Liver (tissue), 8 donors: ENCODE measurements at regions not wholly inside any gene's neighbourhood (a gene's known extent, or its start where the extent isn't known, plus 50 kb on each side); places are given as distances from the start of the nearest gene placed in this dataset.

Experiments used
- DNase-seq: peaks from one replicate; pipeline ENCODE4 v3.0.0-alpha.2; 2017; ENCODE audit warnings: low spot score
- H3K27ac ChIP-seq, 2 donors: one replicate each; pipeline ENCODE4 v1.7.0; 2013; ENCODE audit warnings: inconsistent platforms in 2 of 2, low read length in 2 of 2, control low read depth in 1 of 2, low read depth in 1 of 2, mild to moderate bottlenecking in 1 of 2
- H3K27me3 ChIP-seq, 4 donors: one replicate each; pipeline versions ENCODE4 v1.6.1 to v1.7.0; 2013; ENCODE audit warnings: low read length in 3 of 4, inconsistent platforms in 1 of 4, mild to moderate bottlenecking in 1 of 4, moderate library complexity in 1 of 4; ENCODE audit not compliant: control insufficient read depth in 4 of 4, insufficient read depth in 4 of 4
- H3K36me3 ChIP-seq, 4 donors: one replicate each; pipeline versions ENCODE4 v1.6.1 to v1.7.0; 2013; ENCODE audit warnings: low read length in 3 of 4, mild to moderate bottlenecking in 3 of 4, low read depth in 1 of 4, moderate library complexity in 1 of 4; ENCODE audit not compliant: control insufficient read depth in 4 of 4, insufficient read depth in 3 of 4
- H3K4me1 ChIP-seq, 4 donors: one replicate each; pipeline versions ENCODE4 v1.6.1 to v1.7.0; 2013; ENCODE audit warnings: low read length in 3 of 4, mild to moderate bottlenecking in 3 of 4, moderate library complexity in 1 of 4; ENCODE audit not compliant: control insufficient read depth in 4 of 4, insufficient read depth in 4 of 4
- H3K4me3 ChIP-seq, 3 donors: one replicate each; pipeline versions ENCODE4 v1.6.1 to v1.7.0; 2013; ENCODE audit warnings: low read length in 3 of 3, control low read depth in 1 of 3, low read depth in 1 of 3, mild to moderate bottlenecking in 1 of 3
- H3K9ac ChIP-seq, 2 donors: one replicate each; pipeline ENCODE4 v1.7.0; 2013; ENCODE audit warnings: low read length in 2 of 2, mild to moderate bottlenecking in 2 of 2, moderate library complexity in 2 of 2, control low read depth in 1 of 2, low read depth in 1 of 2
- H3K9me3 ChIP-seq, 4 donors: one replicate each; pipeline versions ENCODE4 v1.6.1 to v1.7.0; 2013; ENCODE audit warnings: low read length in 3 of 4; ENCODE audit not compliant: control insufficient read depth in 4 of 4
- ATF3 ChIP-seq: IDR thresholded peaks from 2 replicates; pipeline ENCODE4 v1.6.1; 2016; ENCODE audit warnings: antibody characterized with exemption
- CTCF ChIP-seq: fragments of 150-350 bp; IDR thresholded peaks from 2 replicates; pipeline ENCODE4 v1.5.1; 2017; ENCODE audit warnings: improper control_type of control experiment, low read depth, low read length; ENCODE audit not compliant: missing input control
- EGR1 ChIP-seq, 2 donors: IDR thresholded peaks; 2 replicates each; pipeline ENCODE4 v1.6.1; 2016 to 2018; ENCODE audit warnings: antibody characterized with exemption in 2 of 2, low read depth in 2 of 2
- FOXA1 ChIP-seq: IDR thresholded peaks from 2 replicates; pipeline ENCODE4 v1.6.1; 2016; ENCODE audit warnings: antibody characterized with exemption
- FOXA2 ChIP-seq: IDR thresholded peaks from 2 replicates; pipeline ENCODE4 v1.6.1; 2016; ENCODE audit warnings: antibody characterized with exemption
- GABPA ChIP-seq, 2 donors: IDR thresholded peaks in 1 of 2; conservative IDR thresholded peaks in 1 of 2; 2 replicates each; pipeline ENCODE4 v1.6.1; 2016; ENCODE audit warnings: antibody characterized with exemption in 2 of 2, mild to moderate bottlenecking in 1 of 2, moderate library complexity in 1 of 2
- HNF4A ChIP-seq, 2 donors: conservative IDR thresholded peaks; 2 replicates each; pipeline ENCODE4 v1.6.1; 2016; ENCODE audit warnings: antibody characterized with exemption in 2 of 2, mild to moderate bottlenecking in 2 of 2
- HNF4G ChIP-seq: IDR thresholded peaks from 2 replicates; pipeline ENCODE4 v1.6.1; 2016; ENCODE audit warnings: antibody characterized with exemption
- JUND ChIP-seq, 2 donors: IDR thresholded peaks; 2 replicates each; pipeline ENCODE4 v1.6.1; 2016; ENCODE audit warnings: antibody characterized with exemption in 2 of 2
- MAX ChIP-seq: IDR thresholded peaks from 2 replicates; pipeline ENCODE4 v1.6.1; 2016; ENCODE audit warnings: antibody characterized with exemption
- NR2F2 ChIP-seq: IDR thresholded peaks from 2 replicates; pipeline ENCODE4 v1.6.1; 2016; ENCODE audit warnings: antibody characterized with exemption
- RAD21 ChIP-seq, 2 donors: IDR thresholded peaks; 2 replicates each; pipeline ENCODE4 v1.6.1; 2016; ENCODE audit warnings: antibody characterized with exemption in 2 of 2, mild to moderate bottlenecking in 2 of 2
- RXRA ChIP-seq, 2 donors: IDR thresholded peaks; 2 replicates each; pipeline ENCODE4 v1.6.1; 2017 to 2018; ENCODE audit warnings: antibody characterized with exemption in 2 of 2, mild to moderate bottlenecking in 1 of 2
- SP1 ChIP-seq: IDR thresholded peaks from 2 replicates; pipeline ENCODE4 v1.6.1; 2018; ENCODE audit warnings: antibody characterized with exemption, mild to moderate bottlenecking
- TAF1 ChIP-seq: conservative IDR thresholded peaks from 2 replicates; pipeline ENCODE4 v1.6.1; 2016; ENCODE audit warnings: antibody characterized with exemption, mild to moderate bottlenecking
- YY1 ChIP-seq: IDR thresholded peaks from 2 replicates; pipeline ENCODE4 v1.6.1; 2016; ENCODE audit warnings: antibody characterized with exemption, mild to moderate bottlenecking
- WGBS: extraction: QIAGEN DNeasy Blood & Tissue Kit; methylation state at CpG from one replicate; pipeline ENCODE4 v1.1.7; 2013; 5-methylcytosine and 5-hydroxymethylcytosine counted together
- TF ChIP-seq, protein P1 (sequence below): IDR thresholded peaks from 2 replicates; pipeline ENCODE4 v1.6.1; 2016; ENCODE audit warnings: antibody characterized with exemption
- TF ChIP-seq, protein P2 (sequence below): IDR thresholded peaks from 2 replicates; pipeline ENCODE4 v1.6.1; 2016; ENCODE audit warnings: antibody characterized with exemption, mild to moderate bottlenecking
- donor health status: healthy.
- donor health status: healthy.
- donor health status: healthy.
- donor health status: healthy.
- donor health status: healthy.

- Histone ChIP-seq H3K4me3 (no peak overlapping the region), H3K4me1 (no peaks in the 10 kb centered on the region), H3K27me3 (no peaks in the 10 kb centered on the region), H3K36me3 (no peaks in the 10 kb centered on the region), H3K9ac (no peak overlapping the region), H3K9me3 (no peaks in the 10 kb centered on the region), H3K27ac (no peak overlapping the region)
- no peak for TF ChIP-seq YY1
- TF ChIP-seq ATF3 = no peak
- no peak for TF ChIP-seq NR2F2
- no peak for TF ChIP-seq HNF4A (conservative IDR thresholded peaks at IDR 0.05)
- TF ChIP-seq, protein P1, sequence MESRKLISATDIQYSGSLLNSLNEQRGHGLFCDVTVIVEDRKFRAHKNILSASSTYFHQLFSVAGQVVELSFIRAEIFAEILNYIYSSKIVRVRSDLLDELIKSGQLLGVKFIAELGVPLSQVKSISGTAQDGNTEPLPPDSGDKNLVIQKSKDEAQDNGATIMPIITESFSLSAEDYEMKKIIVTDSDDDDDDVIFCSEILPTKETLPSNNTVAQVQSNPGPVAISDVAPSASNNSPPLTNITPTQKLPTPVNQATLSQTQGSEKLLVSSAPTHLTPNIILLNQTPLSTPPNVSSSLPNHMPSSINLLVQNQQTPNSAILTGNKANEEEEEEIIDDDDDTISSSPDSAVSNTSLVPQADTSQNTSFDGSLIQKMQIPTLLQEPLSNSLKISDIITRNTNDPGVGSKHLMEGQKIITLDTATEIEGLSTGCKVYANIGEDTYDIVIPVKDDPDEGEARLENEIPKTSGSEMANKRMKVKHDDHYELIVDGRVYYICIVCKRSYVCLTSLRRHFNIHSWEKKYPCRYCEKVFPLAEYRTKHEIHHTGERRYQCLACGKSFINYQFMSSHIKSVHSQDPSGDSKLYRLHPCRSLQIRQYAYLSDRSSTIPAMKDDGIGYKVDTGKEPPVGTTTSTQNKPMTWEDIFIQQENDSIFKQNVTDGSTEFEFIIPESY = no peak
- no peak for TF ChIP-seq FOXA2
- no peak for TF ChIP-seq TAF1
- TF ChIP-seq CTCF = no peak
- TF ChIP-seq FOXA1 = no peak
- no peak for TF ChIP-seq RXRA (IDR thresholded peaks at IDR 0.05)
- TF ChIP-seq RAD21 (IDR thresholded peaks at IDR 0.05) = no peak
- no peak for TF ChIP-seq EGR1 (IDR thresholded peaks at IDR 0.05; ENCODE audit: low read depth in 2 of 2)
- TF ChIP-seq HNF4G = no peak
- no peak for TF ChIP-seq JUND (IDR thresholded peaks at IDR 0.05)
- no peak for TF ChIP-seq GABPA (IDR thresholded peaks at IDR 0.05 in 1 of 2, conservative IDR thresholded peaks at IDR 0.05 in 1 of 2)
- TF ChIP-seq SP1 = no peak
- TF ChIP-seq, protein P2, sequence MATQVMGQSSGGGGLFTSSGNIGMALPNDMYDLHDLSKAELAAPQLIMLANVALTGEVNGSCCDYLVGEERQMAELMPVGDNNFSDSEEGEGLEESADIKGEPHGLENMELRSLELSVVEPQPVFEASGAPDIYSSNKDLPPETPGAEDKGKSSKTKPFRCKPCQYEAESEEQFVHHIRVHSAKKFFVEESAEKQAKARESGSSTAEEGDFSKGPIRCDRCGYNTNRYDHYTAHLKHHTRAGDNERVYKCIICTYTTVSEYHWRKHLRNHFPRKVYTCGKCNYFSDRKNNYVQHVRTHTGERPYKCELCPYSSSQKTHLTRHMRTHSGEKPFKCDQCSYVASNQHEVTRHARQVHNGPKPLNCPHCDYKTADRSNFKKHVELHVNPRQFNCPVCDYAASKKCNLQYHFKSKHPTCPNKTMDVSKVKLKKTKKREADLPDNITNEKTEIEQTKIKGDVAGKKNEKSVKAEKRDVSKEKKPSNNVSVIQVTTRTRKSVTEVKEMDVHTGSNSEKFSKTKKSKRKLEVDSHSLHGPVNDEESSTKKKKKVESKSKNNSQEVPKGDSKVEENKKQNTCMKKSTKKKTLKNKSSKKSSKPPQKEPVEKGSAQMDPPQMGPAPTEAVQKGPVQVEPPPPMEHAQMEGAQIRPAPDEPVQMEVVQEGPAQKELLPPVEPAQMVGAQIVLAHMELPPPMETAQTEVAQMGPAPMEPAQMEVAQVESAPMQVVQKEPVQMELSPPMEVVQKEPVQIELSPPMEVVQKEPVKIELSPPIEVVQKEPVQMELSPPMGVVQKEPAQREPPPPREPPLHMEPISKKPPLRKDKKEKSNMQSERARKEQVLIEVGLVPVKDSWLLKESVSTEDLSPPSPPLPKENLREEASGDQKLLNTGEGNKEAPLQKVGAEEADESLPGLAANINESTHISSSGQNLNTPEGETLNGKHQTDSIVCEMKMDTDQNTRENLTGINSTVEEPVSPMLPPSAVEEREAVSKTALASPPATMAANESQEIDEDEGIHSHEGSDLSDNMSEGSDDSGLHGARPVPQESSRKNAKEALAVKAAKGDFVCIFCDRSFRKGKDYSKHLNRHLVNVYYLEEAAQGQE = no peak
- TF ChIP-seq MAX = no peak
- DNase-seq = no peak
These were observed 70.2 kb upstream of the FERD3L start for GRCh38 chr7:19215412-19215811.

- Histone ChIP-seq H3K36me3 (no peaks in the 10 kb centered on the region), H3K9ac (no peak overlapping the region), H3K9me3 (no peaks in the 10 kb centered on the region), H3K27ac (no peak overlapping the region), H3K27me3 (no peaks in the 10 kb centered on the region), H3K4me3 (no peak overlapping the region), H3K4me1 (no peaks in the 10 kb centered on the region)
- no peak for DNase-seq
- WGBS = 70% methylated on average over 6 of the region's 6 CpGs
- TF ChIP-seq CTCF = no peak
- no peak for TF ChIP-seq ATF3
- TF ChIP-seq, protein P2 = no peak
- no peak for TF ChIP-seq YY1
- no peak for TF ChIP-seq GABPA (IDR thresholded peaks at IDR 0.05 in 1 of 2, conservative IDR thresholded peaks at IDR 0.05 in 1 of 2)
- TF ChIP-seq EGR1 (IDR thresholded peaks at IDR 0.05; ENCODE audit: low read depth in 2 of 2) = no peak
- TF ChIP-seq NR2F2 = no peak
- no peak for TF ChIP-seq HNF4A (conservative IDR thresholded peaks at IDR 0.05)
- no peak for TF ChIP-seq MAX
- TF ChIP-seq FOXA1 = no peak
These were observed 68.5 kb upstream of the FERD3L start for GRCh38 chr7:19213746-19214145.
